ENCODE measurements at regions not wholly inside any gene's neighbourhood (a gene's known extent, or its start where the extent isn't known, plus 50 kb on each side); places are given as distances from the start of the nearest gene placed in this dataset.
"Not testable (repeated sequence)": the region's sequence is repeated elsewhere in the genome, so short reads cannot be mapped to it uniquely, and the experiment has no call there.

- no peak for DNase-seq (ENCODE audit: low read depth)
Observed at GRCh38 chr9:25453875-25454274, 224.4 kb downstream of the TUSC1 start.

GRCh38 chr9:25449503-25449902 is 228.7 kb downstream of the TUSC1 start:
- no peak for DNase-seq (ENCODE audit: low read depth)

- not testable (repeated sequence) for DNase-seq (ENCODE audit: low read depth)
Observed at GRCh38 chr9:25445721-25446120, 232.5 kb downstream of the TUSC1 start.

- DNase-seq (ENCODE audit: low read depth), result no peak
Observed at GRCh38 chr9:25442526-25442925, 235.7 kb downstream of the TUSC1 start.

GRCh38 chr9:25427898-25428297 is 250.3 kb downstream of the TUSC1 start:
- no peak for DNase-seq (ENCODE audit: low read depth)

- no peak for DNase-seq (ENCODE audit: low read depth)
Observed at GRCh38 chr9:25427290-25427689, 251.0 kb downstream of the TUSC1 start.

- DNase-seq (ENCODE audit: low read depth), result no peak
Observed at GRCh38 chr9:25421560-25421959, 256.7 kb downstream of the TUSC1 start.

- no peak for DNase-seq (ENCODE audit: low read depth)
Observed at GRCh38 chr9:25418974-25419373, 259.3 kb downstream of the TUSC1 start.

GRCh38 chr9:25415718-25416117 is 262.5 kb downstream of the TUSC1 start:
- no peak for DNase-seq (ENCODE audit: low read depth)

GRCh38 chr9:25412646-25413045 is 265.6 kb downstream of the TUSC1 start:
- DNase-seq (ENCODE audit: low read depth), result no peak

- no peak for DNase-seq (ENCODE audit: low read depth)
Observed at GRCh38 chr9:25397746-25398145, 280.5 kb downstream of the TUSC1 start.

GRCh38 chr9:25396828-25397227 is 281.4 kb downstream of the TUSC1 start:
- no peak for DNase-seq (ENCODE audit: low read depth)

- DNase-seq (ENCODE audit: low read depth), result no peak
Observed at GRCh38 chr9:25381141-25381540, 297.1 kb downstream of the TUSC1 start.

- DNase-seq (ENCODE audit: low read depth), result no peak
Observed at GRCh38 chr9:25377039-25377438, 301.2 kb downstream of the TUSC1 start.

GRCh38 chr9:25374281-25374680 is 304.0 kb downstream of the TUSC1 start:
- no peak for DNase-seq (ENCODE audit: low read depth)

- DNase-seq (ENCODE audit: low read depth), result no peak
Observed at GRCh38 chr9:25366906-25367305, 311.3 kb downstream of the TUSC1 start.

- no peak for DNase-seq (ENCODE audit: low read depth)
Observed at GRCh38 chr9:25353783-25354182, 324.5 kb downstream of the TUSC1 start.

GRCh38 chr9:25350011-25350410 is 328.2 kb downstream of the TUSC1 start:
- peak; percentile 2 for DNase-seq (ENCODE audit: low read depth)

GRCh38 chr9:25322142-25322541 is 356.1 kb downstream of the TUSC1 start:
- no peak for DNase-seq (ENCODE audit: low read depth)

- DNase-seq (ENCODE audit: low read depth), result no peak
Observed at GRCh38 chr9:25310961-25311360, 367.3 kb downstream of the TUSC1 start.

- no peak for DNase-seq (ENCODE audit: low read depth)
Observed at GRCh38 chr9:25308549-25308948, 369.7 kb downstream of the TUSC1 start.

GRCh38 chr9:25302601-25303000 is 375.6 kb downstream of the TUSC1 start:
- no peak for DNase-seq (ENCODE audit: low read depth)

GRCh38 chr9:25288195-25288594 is 390.0 kb downstream of the TUSC1 start:
- DNase-seq (ENCODE audit: low read depth), result not testable (repeated sequence)

GRCh38 chr9:25284365-25284764 is 393.9 kb downstream of the TUSC1 start:
- no peak for DNase-seq (ENCODE audit: low read depth)

GRCh38 chr9:25282946-25283345 is 395.3 kb downstream of the TUSC1 start:
- DNase-seq (ENCODE audit: low read depth), result no peak
